ENCODE measurements at regions not wholly inside any gene's neighbourhood (a gene's known extent, or its start where the extent isn't known, plus 50 kb on each side); places are given as distances from the start of the nearest gene placed in this dataset.

DNA sequence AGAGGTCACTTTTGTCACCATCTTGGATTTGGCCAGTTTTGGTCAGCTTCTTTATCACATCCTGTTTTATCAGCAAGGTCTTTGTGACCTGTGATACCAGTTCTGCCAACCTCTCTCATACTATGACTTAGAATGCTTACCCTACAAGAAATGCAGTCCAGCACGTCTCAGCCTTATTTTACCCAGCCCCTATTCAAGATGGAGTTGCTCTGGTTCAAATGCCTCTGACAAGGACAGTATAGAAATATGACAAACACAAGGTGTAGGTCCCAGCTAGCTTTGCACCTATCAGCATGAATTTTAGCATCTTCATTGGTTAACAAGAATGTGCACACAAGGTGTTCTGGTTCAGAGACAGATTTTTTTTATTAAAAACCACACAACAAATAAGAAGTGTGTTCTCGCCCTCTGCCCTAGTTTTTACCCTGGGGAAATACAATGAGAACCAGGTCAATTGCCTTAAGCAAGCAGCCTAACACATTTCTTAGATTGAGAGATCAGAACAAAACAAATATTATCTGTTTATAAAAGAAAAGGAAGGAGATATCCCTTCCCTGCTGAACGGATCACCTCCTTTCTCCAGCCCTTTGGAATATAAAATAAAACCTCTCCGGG, 962.3 kb upstream of the PRKX start:
- no peaks in the 10 kb centered on the region for H3K36me3 ChIP-seq
- no peak overlapping the region for H3K27ac ChIP-seq
- no peaks in the 10 kb centered on the region for H3K9me3 ChIP-seq
- no peaks in the 10 kb centered on the region for H3K27me3 ChIP-seq
- no peak for TF ChIP-seq POLR2A (IDR thresholded peaks at IDR 0.05)
- TF ChIP-seq, protein P1, sequence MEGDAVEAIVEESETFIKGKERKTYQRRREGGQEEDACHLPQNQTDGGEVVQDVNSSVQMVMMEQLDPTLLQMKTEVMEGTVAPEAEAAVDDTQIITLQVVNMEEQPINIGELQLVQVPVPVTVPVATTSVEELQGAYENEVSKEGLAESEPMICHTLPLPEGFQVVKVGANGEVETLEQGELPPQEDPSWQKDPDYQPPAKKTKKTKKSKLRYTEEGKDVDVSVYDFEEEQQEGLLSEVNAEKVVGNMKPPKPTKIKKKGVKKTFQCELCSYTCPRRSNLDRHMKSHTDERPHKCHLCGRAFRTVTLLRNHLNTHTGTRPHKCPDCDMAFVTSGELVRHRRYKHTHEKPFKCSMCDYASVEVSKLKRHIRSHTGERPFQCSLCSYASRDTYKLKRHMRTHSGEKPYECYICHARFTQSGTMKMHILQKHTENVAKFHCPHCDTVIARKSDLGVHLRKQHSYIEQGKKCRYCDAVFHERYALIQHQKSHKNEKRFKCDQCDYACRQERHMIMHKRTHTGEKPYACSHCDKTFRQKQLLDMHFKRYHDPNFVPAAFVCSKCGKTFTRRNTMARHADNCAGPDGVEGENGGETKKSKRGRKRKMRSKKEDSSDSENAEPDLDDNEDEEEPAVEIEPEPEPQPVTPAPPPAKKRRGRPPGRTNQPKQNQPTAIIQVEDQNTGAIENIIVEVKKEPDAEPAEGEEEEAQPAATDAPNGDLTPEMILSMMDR (IDR thresholded peaks at IDR 0.05), result no peak
- H3K4me3 ChIP-seq, result no peak overlapping the region
- no peaks in the 10 kb centered on the region for H3K4me1 ChIP-seq
- DNase-seq, result no peak

DNA sequence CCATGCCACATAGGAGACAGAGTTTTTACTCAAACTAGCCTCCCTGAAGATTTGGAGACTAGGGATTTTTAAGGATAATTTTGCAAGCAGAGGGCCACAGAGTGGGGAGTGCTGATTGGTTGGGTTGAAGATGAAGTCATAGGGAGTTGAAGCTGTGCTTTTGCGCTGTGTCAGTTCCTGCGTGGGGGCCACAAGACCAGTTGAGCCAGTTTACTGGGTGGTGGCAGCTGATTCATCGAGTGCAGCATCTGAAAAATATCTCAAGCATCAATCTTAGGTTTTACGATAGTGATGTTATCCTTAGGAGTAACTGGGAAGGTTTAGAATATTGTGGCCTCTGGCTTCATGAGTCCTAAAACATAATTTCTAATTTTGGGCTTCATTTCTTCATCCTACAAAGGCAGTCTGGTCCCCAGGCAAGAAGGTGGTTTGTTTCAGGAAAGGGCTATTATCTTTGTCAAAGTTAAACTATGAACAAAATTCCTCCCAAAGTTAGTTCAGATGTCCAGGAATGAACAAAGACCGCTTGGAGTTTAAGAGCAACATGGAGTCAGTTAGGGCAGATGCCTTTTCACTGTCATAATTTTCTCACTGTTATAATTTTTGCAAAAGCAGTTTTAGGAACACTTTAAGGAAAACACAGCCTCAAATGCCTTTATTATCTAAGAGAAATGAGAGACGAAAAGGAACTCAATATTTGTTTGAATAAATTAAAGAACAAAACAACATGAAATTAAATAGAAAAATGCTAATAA, 960.8 kb upstream of the PRKX start:
- Histone ChIP-seq H3K36me3 (no peaks in the 10 kb centered on the region), H3K9me3 (no peaks in the 10 kb centered on the region), H3K4me3 (no peak overlapping the region), H3K27me3 (no peaks in the 10 kb centered on the region), H3K27ac (no peak overlapping the region), H3K4me1 (no peaks in the 10 kb centered on the region)
- no peak for DNase-seq
- TF ChIP-seq POLR2A (IDR thresholded peaks at IDR 0.05), result no peak
- TF ChIP-seq, protein P1 (IDR thresholded peaks at IDR 0.05), result no peak

DNA sequence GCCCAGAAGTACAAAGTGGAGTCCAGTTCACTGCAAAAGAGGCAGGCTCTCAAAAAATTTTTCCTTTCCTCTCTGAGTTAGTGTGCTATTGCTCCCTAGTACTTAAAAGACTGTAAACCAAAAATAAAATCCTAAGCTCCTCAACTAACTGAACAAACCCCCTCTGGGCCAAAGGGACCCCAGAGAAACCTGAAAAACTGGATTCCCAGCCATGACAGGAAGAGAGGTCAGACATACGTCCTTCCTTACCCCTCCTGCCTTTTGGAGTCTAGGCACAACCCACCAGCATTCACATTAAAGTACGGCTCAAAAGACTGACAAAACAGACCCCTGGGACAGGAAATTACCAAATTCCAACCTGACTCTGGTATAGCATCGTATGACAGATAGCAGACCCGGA, 957.9 kb upstream of the PRKX start:
- no peak for DNase-seq
- Histone ChIP-seq H3K27me3 (no peaks in the 10 kb centered on the region), H3K27ac (no peak overlapping the region), H3K9me3 (no peaks in the 10 kb centered on the region), H3K36me3 (no peaks in the 10 kb centered on the region), H3K4me1 (no peaks in the 10 kb centered on the region), H3K4me3 (no peak overlapping the region)
- no peak for TF ChIP-seq POLR2A (IDR thresholded peaks at IDR 0.05)
- TF ChIP-seq, protein P1 (IDR thresholded peaks at IDR 0.05), result no peak

DNA sequence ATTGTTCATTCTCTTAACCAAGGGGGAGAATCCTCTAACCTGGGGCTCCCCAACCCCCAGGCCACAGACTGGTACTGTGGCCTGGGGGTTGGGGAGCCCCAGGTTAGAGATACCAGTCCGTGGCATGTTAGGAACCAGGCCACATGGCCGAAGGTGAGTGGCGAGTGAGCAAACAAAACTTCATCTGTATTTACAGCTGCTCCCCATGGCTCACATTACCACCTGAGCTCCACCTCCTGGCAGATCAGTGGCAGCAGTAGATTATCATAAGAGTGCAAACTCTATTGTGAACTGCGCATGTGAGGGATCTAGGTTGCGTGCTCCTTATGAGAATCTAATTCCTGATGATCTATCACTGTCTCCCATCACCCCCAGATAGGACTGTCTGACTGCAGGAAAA, 957.2 kb upstream of the PRKX start:
- Histone ChIP-seq H3K4me3 (no peak overlapping the region), H3K27me3 (no peaks in the 10 kb centered on the region), H3K27ac (no peak overlapping the region), H3K4me1 (no peaks in the 10 kb centered on the region), H3K9me3 (no peaks in the 10 kb centered on the region), H3K36me3 (no peaks in the 10 kb centered on the region)
- TF ChIP-seq, protein P1 (IDR thresholded peaks at IDR 0.05), result no peak
- no peak for TF ChIP-seq POLR2A (IDR thresholded peaks at IDR 0.05)
- DNase-seq, result no peak

DNA sequence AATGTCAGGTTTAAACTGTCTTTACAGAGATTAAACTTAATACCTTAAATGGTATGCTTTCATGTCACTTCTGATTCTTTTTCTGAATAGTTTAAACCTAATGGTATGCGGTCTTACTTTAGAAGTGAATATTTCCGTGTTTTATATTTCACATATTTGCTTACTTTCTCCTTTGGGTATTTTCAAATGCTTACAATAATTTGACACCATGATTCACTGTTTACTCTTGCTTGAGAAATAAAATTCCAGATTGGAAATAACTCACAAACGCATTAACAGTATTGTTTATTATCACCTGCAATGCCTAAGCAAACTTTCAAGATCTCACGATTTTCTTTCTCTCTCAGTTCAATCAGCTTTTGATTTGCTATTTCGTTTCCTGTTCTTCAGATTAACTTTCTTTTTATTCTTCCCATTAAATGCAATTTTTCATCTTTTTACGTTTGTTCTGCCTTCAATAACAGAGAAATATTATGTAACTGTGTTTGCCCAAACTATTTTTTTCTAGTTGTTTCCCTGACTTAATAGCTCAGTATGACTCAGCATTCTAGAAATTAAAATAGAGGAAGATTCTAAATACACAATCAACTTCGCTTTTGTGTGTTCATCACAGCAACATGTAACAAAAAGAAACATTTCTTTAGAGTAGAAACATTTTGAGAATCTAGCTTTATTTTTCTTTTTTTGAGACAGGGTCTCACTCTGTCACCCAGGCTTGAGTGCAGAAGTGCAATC, 955.5 kb upstream of the PRKX start:
- Histone ChIP-seq H3K4me1 (no peaks in the 10 kb centered on the region), H3K4me3 (no peak overlapping the region), H3K27me3 (no peaks in the 10 kb centered on the region), H3K9me3 (no peaks in the 10 kb centered on the region), H3K36me3 (no peaks in the 10 kb centered on the region), H3K27ac (no peak overlapping the region)
- TF ChIP-seq POLR2A (IDR thresholded peaks at IDR 0.05), result no peak
- TF ChIP-seq, protein P1 (IDR thresholded peaks at IDR 0.05), result no peak
- no peak for DNase-seq

Measured in Peyer's patch (tissue), 4 donors.